H9 (cell line): ENCODE measurements at regions not wholly inside any gene's neighbourhood (a gene's known extent, or its start where the extent isn't known, plus 50 kb on each side); places are given as distances from the start of the nearest gene placed in this dataset.

Experiments
- DNase-seq: peaks from one replicate; pipeline ENCODE4 v3.0.0-alpha.2; 2017
- H2AFZ ChIP-seq: one replicate; pipeline ENCODE4 v1.6.1; 2013; ENCODE audit warnings: mild to moderate bottlenecking, low read length, control low read depth, moderate library complexity
- H2AK5ac ChIP-seq: 2 replicates; pipeline ENCODE4 v1.6.1; 2013; ENCODE audit warnings: low read length, control low read depth, mixed read lengths; ENCODE audit not compliant: insufficient read length
- H2BK120ac ChIP-seq: one replicate; pipeline ENCODE4 v1.6.1; 2013; ENCODE audit warnings: low read depth, mild to moderate bottlenecking, low read length, control low read depth, inconsistent platforms; ENCODE audit not compliant: poor library complexity, severe bottlenecking
- H2BK12ac ChIP-seq: 2 replicates; pipeline ENCODE4 v1.6.1; 2013; ENCODE audit warnings: low read length, control low read depth, mixed read lengths, low read depth; ENCODE audit not compliant: insufficient read length
- H2BK15ac ChIP-seq: 2 replicates; pipeline ENCODE4 v1.6.1; 2013; ENCODE audit warnings: low read depth, low read length, control low read depth
- H2BK20ac ChIP-seq: one replicate; pipeline ENCODE4 v1.6.1; 2013; ENCODE audit warnings: low read depth, mild to moderate bottlenecking, low read length, control low read depth, inconsistent platforms; ENCODE audit not compliant: poor library complexity, severe bottlenecking
- H2BK5ac ChIP-seq: 2 replicates; pipeline ENCODE4 v1.6.1; 2013; ENCODE audit warnings: low read length, control low read depth, mixed read lengths; ENCODE audit not compliant: insufficient read length
- H3K14ac ChIP-seq: 2 replicates; pipeline ENCODE4 v1.6.1; 2013; ENCODE audit warnings: low read length, control low read depth; ENCODE audit not compliant: insufficient read depth
- H3K18ac ChIP-seq: 2 replicates; pipeline ENCODE4 v1.6.1; 2013; ENCODE audit warnings: low read depth, mild to moderate bottlenecking, mixed read lengths, low read length, control low read depth; ENCODE audit not compliant: insufficient read length
- H3K23ac ChIP-seq: 2 replicates; pipeline ENCODE4 v1.6.1; 2013; ENCODE audit warnings: low read length, control low read depth, mixed read lengths, low read depth; ENCODE audit not compliant: insufficient read length
- H3K23me2 ChIP-seq: 2 replicates; pipeline ENCODE4 v1.6.1; 2013; ENCODE audit warnings: low read depth, mild to moderate bottlenecking, mixed read lengths, low read length, control low read depth; ENCODE audit not compliant: insufficient read length, poor library complexity, severe bottlenecking
- H3K27ac ChIP-seq: 2 replicates; pipeline ENCODE4 v1.5.1; 2013; ENCODE audit warnings: low read length, control low read depth, mixed read lengths, low read depth; ENCODE audit not compliant: insufficient read length
- H3K27me3 ChIP-seq: 2 replicates; pipeline ENCODE4 v1.6.1; 2013; ENCODE audit warnings: low read length, control low read depth, inconsistent platforms; ENCODE audit not compliant: insufficient read depth
- H3K4ac ChIP-seq: 2 replicates; pipeline ENCODE4 v1.6.1; 2013; ENCODE audit warnings: low read depth, mild to moderate bottlenecking, control low read depth, inconsistent platforms, low read length, moderate library complexity
- H3K4me1 ChIP-seq: 2 replicates; pipeline ENCODE4 v1.6.1; 2013; ENCODE audit warnings: low read length, control low read depth, inconsistent platforms; ENCODE audit not compliant: insufficient read depth
- H3K4me2 ChIP-seq: 2 replicates; pipeline ENCODE4 v1.6.1; 2013; ENCODE audit warnings: low read length, control low read depth, mixed read lengths; ENCODE audit not compliant: insufficient read length, insufficient read depth
- H3K56ac ChIP-seq: 2 replicates; pipeline ENCODE4 v1.6.1; 2013; ENCODE audit warnings: low read depth, mild to moderate bottlenecking, mixed read lengths, low read length, control low read depth; ENCODE audit not compliant: insufficient read length
- H3K79me1 ChIP-seq: 2 replicates; pipeline ENCODE4 v1.6.1; 2013; ENCODE audit warnings: low read depth, mild to moderate bottlenecking, moderate library complexity, low read length, control low read depth, inconsistent platforms; ENCODE audit not compliant: insufficient read depth, poor library complexity, severe bottlenecking
- H3K79me2 ChIP-seq: 2 replicates; pipeline ENCODE4 v1.6.1; 2013; ENCODE audit warnings: low read length, control low read depth, inconsistent platforms; ENCODE audit not compliant: insufficient read depth
- H3K9ac ChIP-seq: 2 replicates; pipeline ENCODE4 v1.6.1; 2013; ENCODE audit warnings: low read length, control low read depth, mixed read lengths; ENCODE audit not compliant: insufficient read length; ENCODE audit errors: extremely low read depth
- H3K9me3 ChIP-seq: one replicate; pipeline ENCODE4 v1.6.1; 2013; ENCODE audit warnings: low read depth, low read length, inconsistent platforms; ENCODE audit not compliant: control insufficient read depth
- H3T11ph ChIP-seq: one replicate; pipeline ENCODE4 v1.6.1; 2013; ENCODE audit warnings: mild to moderate bottlenecking, low read length, control low read depth, inconsistent platforms
- H4K20me1 ChIP-seq: one replicate; pipeline ENCODE4 v1.6.1; 2013; ENCODE audit not compliant: control insufficient read depth, insufficient read length, insufficient read depth
- H4K5ac ChIP-seq: 2 replicates; pipeline ENCODE4 v1.6.1; 2013; ENCODE audit warnings: low read depth, mild to moderate bottlenecking, mixed read lengths, low read length, control low read depth; ENCODE audit not compliant: insufficient read length
- H4K8ac ChIP-seq: replicated peaks from 2 replicates; pipeline ENCODE4 v1.6.1; 2013; ENCODE audit warnings: low read length, control low read depth, mixed read lengths, low read depth; ENCODE audit not compliant: insufficient read length
- H4K91ac ChIP-seq: 2 replicates; pipeline ENCODE4 v1.6.1; 2013; ENCODE audit warnings: low read depth, mild to moderate bottlenecking, moderate library complexity, mixed read lengths, low read length, control low read depth; ENCODE audit not compliant: insufficient read length
- H3K27ac Mint-ChIP-seq, 3 experiments: 2 replicates in 2 of 3; 3 replicates in 1 of 3; pipeline ENCODE4 v1.8.0; 2020 to 2021; ENCODE audit warnings: mixed read lengths in 3 of 3, mild to moderate bottlenecking in 1 of 3, moderate library complexity in 1 of 3
- H3K27me3 Mint-ChIP-seq: 2 replicates; pipeline ENCODE4 v1.8.0; 2021; ENCODE audit warnings: low read depth, mild to moderate bottlenecking, moderate library complexity, mixed read lengths
- H3K36me3 Mint-ChIP-seq, 3 experiments: 2 replicates in 2 of 3; 3 replicates in 1 of 3; pipeline ENCODE4 v1.8.0; 2020 to 2021; ENCODE audit warnings: low read depth in 3 of 3, mixed read lengths in 3 of 3; ENCODE audit not compliant: insufficient read depth in 1 of 3
- H3K4me1 Mint-ChIP-seq, 2 experiments: 2 replicates each; pipeline ENCODE4 v1.8.0; 2020; ENCODE audit warnings: mixed read lengths in 2 of 2
- H3K4me3 Mint-ChIP-seq, 2 experiments: 2 replicates in 1 of 2; 3 replicates in 1 of 2; pipeline ENCODE4 v1.8.0; 2020 to 2021; ENCODE audit warnings: mild to moderate bottlenecking in 2 of 2, mixed read lengths in 2 of 2, moderate library complexity in 1 of 2
- H3K9me3 Mint-ChIP-seq, 2 experiments: 2 replicates in 1 of 2; 3 replicates in 1 of 2; pipeline ENCODE4 v1.8.0; 2020; ENCODE audit warnings: mild to moderate bottlenecking in 2 of 2, mixed read lengths in 2 of 2, moderate library complexity in 1 of 2
- CTCF ChIP-seq: fragments of 200-600 bp; sonication (generic); conservative IDR thresholded peaks from 3 replicates; pipeline ENCODE4 v1.8.0; 2021; ENCODE audit warnings: antibody characterized with exemption, mild to moderate bottlenecking
- WGBS: extraction: QIAGEN DNeasy Blood & Tissue Kit; methylation state at CpG from one replicate; pipeline ENCODE4 v1.1.7; 2013; ENCODE audit warnings: missing lambda C conversion rate, low lambda C conversion rate, mixed read lengths; ENCODE audit not compliant: insufficient read length; ENCODE audit errors: extremely low coverage; 5-methylcytosine and 5-hydroxymethylcytosine counted together

GRCh38 chr3:86161493-86161892 lies 829.5 kb downstream of the VGLL3 start:
- peaks cover 2 to 6% of the 10 kb centered on the region in 2 experiments; a peak in 3 of 4 replicates for H3K4me1 Mint-ChIP-seq
- no peak overlapping the region for H2BK15ac ChIP-seq

More at GRCh38 chr3:86161493-86161892, 829.5 kb downstream of the VGLL3 start:
- Histone ChIP-seq H3T11ph (no peak overlapping the region), H3K27ac (no peak overlapping the region), H2AFZ (no peak overlapping the region), H3K23me2 (no peaks in the 10 kb centered on the region), H2BK12ac (no peak overlapping the region), H3K27me3 (no peaks in the 10 kb centered on the region), H3K4ac (no peak overlapping the region), H3K4me2 (no peak overlapping the region), H4K5ac (no peak overlapping the region), H3K14ac (no peak overlapping the region), H3K4me1 (no peaks in the 10 kb centered on the region), H3K79me2 (no peaks in the 10 kb centered on the region), H2BK120ac (no peak overlapping the region), H3K9me3 (no peaks in the 10 kb centered on the region), H4K8ac (no peak overlapping the region), H3K9ac (no peak overlapping the region), H4K91ac (no peak overlapping the region), H3K23ac (no peak overlapping the region), H2BK5ac (no peak overlapping the region), H3K56ac (no peak overlapping the region), H4K20me1 (no peaks in the 10 kb centered on the region), H3K79me1 (no peaks in the 10 kb centered on the region), H2AK5ac (no peak overlapping the region), H2BK20ac (no peak overlapping the region), H3K18ac (no peak overlapping the region)
- Mint-ChIP-seq H3K36me3 (peaks cover 0 to 3% (median 0%) of the 10 kb centered on the region in 3 experiments; a peak in 1 of 7 replicates), H3K27ac (no peak overlapping the region), H3K27me3 (no peaks in the 10 kb centered on the region), H3K9me3 (0 out of 5 replicates have a peak, but pooled peaks cover 0 to 2% of the 10 kb centered on the region in 2 experiments), H3K4me3 (no peak overlapping the region)
- no CpG with 5 or more reads among the region's 7 CpGs for WGBS
- DNase-seq = no peak
- TF ChIP-seq CTCF = no peak
